22Rv1 (cell line): ENCODE measurements at regions not wholly inside any gene's neighbourhood (a gene's known extent, or its start where the extent isn't known, plus 50 kb on each side); places are given as distances from the start of the nearest gene placed in this dataset.

Experiments used
- H3K27ac ChIP-seq: fragments of 450-650 bp; 2 replicates; pipeline ENCODE4 v1.5.1; 2017
- CTCF ChIP-seq: fragments of 450-650 bp; IDR thresholded peaks from 2 replicates; pipeline ENCODE4 v1.5.1; 2017; ENCODE audit warnings: mild to moderate bottlenecking
- ZFX ChIP-seq: fragments of 450-650 bp; IDR thresholded peaks from 2 replicates; pipeline ENCODE4 v1.6.1; 2017; ENCODE audit warnings: antibody characterized with exemption, borderline replicate concordance

GRCh38 chr17:54259476-54259875 lies 436.7 kb downstream of the KIF2B start:
- no peak overlapping the region for H3K27ac ChIP-seq
- no peak for TF ChIP-seq ZFX
- no peak for TF ChIP-seq CTCF

- H3K27ac ChIP-seq, result no peak overlapping the region
- TF ChIP-seq CTCF (no peak), ZFX (no peak)
Measured at GRCh38 chr17:54261465-54261864, 438.7 kb downstream of the KIF2B start.

GRCh38 chr17:54269881-54270280 lies 447.2 kb downstream of the KIF2B start:
- no peak overlapping the region for H3K27ac ChIP-seq

GRCh38 chr17:54270499-54270898 lies 447.8 kb downstream of the KIF2B start:
- H3K27ac ChIP-seq, result no peak overlapping the region

More at GRCh38 chr17:54269881-54270280, 447.2 kb downstream of the KIF2B start:
- no peak for TF ChIP-seq ZFX
- no peak for TF ChIP-seq CTCF

GRCh38 chr17:54277868-54278267 lies 455.1 kb downstream of the KIF2B start:
- H3K27ac ChIP-seq, result no peak overlapping the region
- TF ChIP-seq CTCF (no peak), ZFX (no peak)

More at GRCh38 chr17:54270499-54270898, 447.8 kb downstream of the KIF2B start:
- TF ChIP-seq CTCF (no peak), ZFX (no peak)

- H3K27ac ChIP-seq, result no peak overlapping the region
- TF ChIP-seq ZFX (no peak), CTCF (no peak)
Measured at GRCh38 chr17:54280741-54281140, 458.0 kb downstream of the KIF2B start.

GRCh38 chr17:54282886-54283285 lies 460.2 kb downstream of the KIF2B start:
- no peak for TF ChIP-seq ZFX
- no peak for TF ChIP-seq CTCF
- no peak overlapping the region for H3K27ac ChIP-seq
